ENCODE measurements at regions not wholly inside any gene's neighbourhood (a gene's known extent, or its start where the extent isn't known, plus 50 kb on each side); places are given as distances from the start of the nearest gene placed in this dataset.

DNA sequence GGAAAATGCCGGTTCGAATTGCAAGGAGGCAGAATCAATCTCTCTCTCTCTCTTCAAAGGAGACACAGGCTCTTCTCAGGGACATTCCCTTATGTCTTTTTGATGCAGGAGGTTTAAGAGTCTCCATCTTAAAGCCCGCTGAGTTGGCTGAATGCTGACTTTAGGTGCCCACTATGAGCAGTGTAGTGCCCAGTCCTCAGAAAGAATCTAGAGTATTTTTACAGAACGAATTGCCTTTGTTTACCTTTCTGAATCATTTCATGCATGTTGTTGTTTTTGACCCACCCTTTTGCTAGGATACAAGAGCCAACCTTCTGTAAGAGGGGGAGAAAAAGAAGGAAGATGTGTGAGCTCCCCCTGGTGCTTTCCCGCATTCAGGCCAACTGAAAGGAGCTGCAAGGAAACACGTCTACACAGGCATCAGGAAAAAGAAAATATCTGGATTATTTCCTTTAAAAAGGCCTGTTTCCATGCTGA is 193.5 kb upstream of the TCF4 start:
- TF ChIP-seq, protein P1, sequence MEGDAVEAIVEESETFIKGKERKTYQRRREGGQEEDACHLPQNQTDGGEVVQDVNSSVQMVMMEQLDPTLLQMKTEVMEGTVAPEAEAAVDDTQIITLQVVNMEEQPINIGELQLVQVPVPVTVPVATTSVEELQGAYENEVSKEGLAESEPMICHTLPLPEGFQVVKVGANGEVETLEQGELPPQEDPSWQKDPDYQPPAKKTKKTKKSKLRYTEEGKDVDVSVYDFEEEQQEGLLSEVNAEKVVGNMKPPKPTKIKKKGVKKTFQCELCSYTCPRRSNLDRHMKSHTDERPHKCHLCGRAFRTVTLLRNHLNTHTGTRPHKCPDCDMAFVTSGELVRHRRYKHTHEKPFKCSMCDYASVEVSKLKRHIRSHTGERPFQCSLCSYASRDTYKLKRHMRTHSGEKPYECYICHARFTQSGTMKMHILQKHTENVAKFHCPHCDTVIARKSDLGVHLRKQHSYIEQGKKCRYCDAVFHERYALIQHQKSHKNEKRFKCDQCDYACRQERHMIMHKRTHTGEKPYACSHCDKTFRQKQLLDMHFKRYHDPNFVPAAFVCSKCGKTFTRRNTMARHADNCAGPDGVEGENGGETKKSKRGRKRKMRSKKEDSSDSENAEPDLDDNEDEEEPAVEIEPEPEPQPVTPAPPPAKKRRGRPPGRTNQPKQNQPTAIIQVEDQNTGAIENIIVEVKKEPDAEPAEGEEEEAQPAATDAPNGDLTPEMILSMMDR (IDR thresholded peaks at IDR 0.05), result peak in 2 of 3 donors; percentile 21 to 44
- no peak for TF ChIP-seq EP300 (IDR thresholded peaks at IDR 0.05)

All from ovary (tissue), 3 donors.